CD4-positive, alpha-beta T cell (primary cell): ENCODE measurements at regions not wholly inside any gene's neighbourhood (a gene's known extent, or its start where the extent isn't known, plus 50 kb on each side); places are given as distances from the start of the nearest gene placed in this dataset.

ENCODE experiments used
- ATAC-seq: fragments of 200-7000 bp; cut with Tn5 transposase; one replicate; pipeline ENCODE4 v1.10.0; 2022; ENCODE audit warnings: mild to moderate bottlenecking; ENCODE audit not compliant: poor library complexity
- CTCF ChIA-PET: fragments of 350-600 bp; sonication (Branson Sonifier 250); formaldehyde crosslinking; loops from one replicate; lab custom pipeline; 2021; ENCODE audit warnings: antibody characterized with exemption, inconsistent platforms; lab: Charles Lee
- POLR2A ChIA-PET: fragments of 350-600 bp; sonication (Branson Sonifier 250); formaldehyde crosslinking; loops from one replicate; lab custom pipeline; 2021; ENCODE audit warnings: antibody characterized with exemption, inconsistent platforms; lab: Charles Lee
- DNase-seq, 14 experiments: peaks; one replicate each; pipeline ENCODE4 v3.0.0-alpha.2; 2013 to 2020; ENCODE audit warnings: mixed read lengths in 2 of 14
- H3K27ac ChIP-seq, 2 donors: one replicate each; pipeline versions ENCODE4 v1.5.1 to v1.7.0; 2013; ENCODE audit warnings: low read length in 2 of 2, low read depth in 1 of 2, mild to moderate bottlenecking in 1 of 2
- H3K27me3 ChIP-seq, 2 experiments: 1 replicate in 1 of 2; 2 replicates in 1 of 2; pipeline versions ENCODE4 v1.6.1 to v1.7.0; 2013; ENCODE audit warnings: low read length in 2 of 2, control low read depth in 1 of 2, mild to moderate bottlenecking in 1 of 2, moderate library complexity in 1 of 2; ENCODE audit not compliant: insufficient read depth in 2 of 2, control insufficient read depth in 1 of 2
- H3K36me3 ChIP-seq: one replicate; pipeline ENCODE4 v1.6.1; 2013; ENCODE audit warnings: low read length, control low read depth; ENCODE audit not compliant: insufficient read depth
- H3K4me1 ChIP-seq: one replicate; pipeline ENCODE4 v1.6.1; 2013; ENCODE audit warnings: low read length, control low read depth; ENCODE audit not compliant: insufficient read depth
- H3K4me3 ChIP-seq: one replicate; pipeline ENCODE4 v1.5.1; 2013; ENCODE audit warnings: mild to moderate bottlenecking, low read length, moderate library complexity
- H3K9me3 ChIP-seq, 2 experiments: 1 replicate in 1 of 2; 2 replicates in 1 of 2; pipeline versions ENCODE4 v1.6.1 to v1.7.0; 2013; ENCODE audit warnings: low read length in 2 of 2, mild to moderate bottlenecking in 2 of 2, control low read depth in 1 of 2, moderate library complexity in 1 of 2; ENCODE audit not compliant: control insufficient read depth in 1 of 2, insufficient read depth in 1 of 2
- H3K27ac Mint-ChIP-seq: one replicate; pipeline ENCODE4 v1.8.0; 2020; ENCODE audit warnings: mixed read lengths
- H3K27me3 Mint-ChIP-seq: one replicate; pipeline ENCODE4 v1.8.0; 2021; ENCODE audit warnings: mixed read lengths
- H3K36me3 Mint-ChIP-seq: one replicate; pipeline ENCODE4 v1.8.0; 2021; ENCODE audit warnings: low read depth, mixed read lengths
- H3K4me1 Mint-ChIP-seq: one replicate; pipeline ENCODE4 v1.8.0; 2021; ENCODE audit warnings: low read depth, mixed read lengths
- H3K4me3 Mint-ChIP-seq: one replicate; pipeline ENCODE4 v1.8.0; 2020; ENCODE audit warnings: mild to moderate bottlenecking, mixed read lengths
- H3K9me3 Mint-ChIP-seq: one replicate; pipeline ENCODE4 v1.8.0; 2020; ENCODE audit warnings: mixed read lengths
- intact Hi-C, 2 experiments: fragments of 100-400 bp; cut with DNase I in 1 of 2; cut with micrococcal nuclease in 1 of 2; formaldehyde crosslinking; loops; one replicate each; pipeline versions ENCODE4 v1.15.1 to v1.9.0; 2023 to 2025; cut with DNase I, micrococcal nuclease
- TF ChIP-seq, protein P1 (sequence below): fragments of 200-600 bp; IDR thresholded peaks from one replicate; pipeline ENCODE4 v1.8.0; 2022; ENCODE audit warnings: antibody characterized with exemption, mild to moderate bottlenecking

GRCh38 chr18:73009691-73010090 lies 141.9 kb upstream of the NETO1 start:
- CTCF ChIA-PET, result no interaction called here
- ATAC-seq, result no peak
- TF ChIP-seq, protein P1, sequence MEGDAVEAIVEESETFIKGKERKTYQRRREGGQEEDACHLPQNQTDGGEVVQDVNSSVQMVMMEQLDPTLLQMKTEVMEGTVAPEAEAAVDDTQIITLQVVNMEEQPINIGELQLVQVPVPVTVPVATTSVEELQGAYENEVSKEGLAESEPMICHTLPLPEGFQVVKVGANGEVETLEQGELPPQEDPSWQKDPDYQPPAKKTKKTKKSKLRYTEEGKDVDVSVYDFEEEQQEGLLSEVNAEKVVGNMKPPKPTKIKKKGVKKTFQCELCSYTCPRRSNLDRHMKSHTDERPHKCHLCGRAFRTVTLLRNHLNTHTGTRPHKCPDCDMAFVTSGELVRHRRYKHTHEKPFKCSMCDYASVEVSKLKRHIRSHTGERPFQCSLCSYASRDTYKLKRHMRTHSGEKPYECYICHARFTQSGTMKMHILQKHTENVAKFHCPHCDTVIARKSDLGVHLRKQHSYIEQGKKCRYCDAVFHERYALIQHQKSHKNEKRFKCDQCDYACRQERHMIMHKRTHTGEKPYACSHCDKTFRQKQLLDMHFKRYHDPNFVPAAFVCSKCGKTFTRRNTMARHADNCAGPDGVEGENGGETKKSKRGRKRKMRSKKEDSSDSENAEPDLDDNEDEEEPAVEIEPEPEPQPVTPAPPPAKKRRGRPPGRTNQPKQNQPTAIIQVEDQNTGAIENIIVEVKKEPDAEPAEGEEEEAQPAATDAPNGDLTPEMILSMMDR, result no peak

GRCh38 chr18:73007915-73008308 lies 140.1 kb upstream of the NETO1 start:
- intact Hi-C loops, result no loop called here
- no peak for ATAC-seq
- CTCF ChIA-PET, result no interaction called here

More at GRCh38 chr18:73009691-73010090, 141.9 kb upstream of the NETO1 start:
- no peak overlapping the region for H3K27ac ChIP-seq
- no peak for DNase-seq
- POLR2A ChIA-PET, result no interaction called here
- H3K4me1 ChIP-seq, result no peaks in the 10 kb centered on the region
- Mint-ChIP-seq H3K27me3 (no peaks in the 10 kb centered on the region), H3K27ac (no peak overlapping the region), H3K4me1 (no peaks in the 10 kb centered on the region), H3K9me3 (peaks cover 10% of the 10 kb centered on the region), H3K4me3 (no peak overlapping the region), H3K36me3 (no peaks in the 10 kb centered on the region)
- H3K36me3 ChIP-seq, result no peaks in the 10 kb centered on the region
- intact Hi-C loops, result no loop called here
- peaks cover 0 to 5% of the 10 kb centered on the region in 2 experiments for H3K9me3 ChIP-seq
- no peak overlapping the region for H3K4me3 ChIP-seq
- H3K27me3 ChIP-seq, result no peaks in the 10 kb centered on the region

GRCh38 chr18:73007195-73007914 lies 139.6 kb upstream of the NETO1 start:
- Mint-ChIP-seq H3K36me3 (no peaks in the 10 kb centered on the region), H3K9me3 (peaks cover 3% of the 10 kb centered on the region), H3K27ac (no peak overlapping the region), H3K27me3 (no peaks in the 10 kb centered on the region), H3K4me1 (no peaks in the 10 kb centered on the region), H3K4me3 (no peak overlapping the region)
- DNase-seq (no peak), ATAC-seq (no peak)
- peaks cover 0 to 4% of the 10 kb centered on the region in 2 experiments for H3K9me3 ChIP-seq
- no peak overlapping the region for H3K4me3 ChIP-seq
- no peaks in the 10 kb centered on the region for H3K27me3 ChIP-seq
- POLR2A ChIA-PET, result no interaction called here
- intact Hi-C loops, result no loop called here
- no peaks in the 10 kb centered on the region for H3K4me1 ChIP-seq
- TF ChIP-seq, protein P1, result no peak
- no peaks in the 10 kb centered on the region for H3K36me3 ChIP-seq
- no peak overlapping the region for H3K27ac ChIP-seq
- CTCF ChIA-PET, result no interaction called here

More at GRCh38 chr18:73007915-73008308, 140.1 kb upstream of the NETO1 start:
- H3K9me3 Mint-ChIP-seq, result peaks cover 5% of the 10 kb centered on the region
- H3K4me3 Mint-ChIP-seq, result no peak overlapping the region
- no peaks in the 10 kb centered on the region for H3K27me3 Mint-ChIP-seq
- POLR2A ChIA-PET, result no interaction called here
- Histone ChIP-seq H3K27ac (no peak overlapping the region), H3K27me3 (no peaks in the 10 kb centered on the region), H3K4me3 (no peak overlapping the region), H3K36me3 (no peaks in the 10 kb centered on the region), H3K9me3 (peaks cover 0 to 5% of the 10 kb centered on the region in 2 experiments), H3K4me1 (no peaks in the 10 kb centered on the region)
- no peaks in the 10 kb centered on the region for H3K4me1 Mint-ChIP-seq
- TF ChIP-seq, protein P1, result no peak
- DNase-seq, result no peak
- no peak overlapping the region for H3K27ac Mint-ChIP-seq
- no peaks in the 10 kb centered on the region for H3K36me3 Mint-ChIP-seq
